OCI-LY1 (cell line): ENCODE measurements at regions not wholly inside any gene's neighbourhood (a gene's known extent, or its start where the extent isn't known, plus 50 kb on each side); places are given as distances from the start of the nearest gene placed in this dataset.

ENCODE experiments used
- CTCF ChIP-seq: fragments of 200-600 bp; sonication (generic), shearing (Covaris generic); IDR thresholded peaks from 2 replicates; pipeline ENCODE4 v1.5.1; 2017; ENCODE audit warnings: mild to moderate bottlenecking, antibody characterized with exemption, low read length, moderate library complexity, mixed read lengths
- EZH2 ChIP-seq: fragments of 200-600 bp; sonication (generic), shearing (Covaris generic); IDR thresholded peaks from 2 replicates; pipeline ENCODE4 v1.8.0; 2017; ENCODE audit warnings: borderline replicate concordance, mixed run types, mild to moderate bottlenecking, antibody characterized with exemption, low read length, moderate library complexity, mixed read lengths

- TF ChIP-seq EZH2 (no peak), CTCF (no peak)
These were observed 112.3 kb upstream of the ZRANB2 start for GRCh38 chr1:71193153-71193552.
